Hindlimb muscle (tissue), 1 donor: ENCODE measurements at regions not wholly inside any gene's neighbourhood (a gene's known extent, or its start where the extent isn't known, plus 50 kb on each side); places are given as distances from the start of the nearest gene placed in this dataset.

ENCODE experiments used
- DNase-seq: peaks from one replicate; pipeline ENCODE4 v3.0.0-alpha.2; 2013

GRCh38 chr1:56417646-56418045 lies 161.7 kb downstream of the PLPP3 start:
- no peak for DNase-seq

- DNase-seq: no peak
Measured at GRCh38 chr1:56416495-56416894, 162.9 kb downstream of the PLPP3 start.

DNA sequence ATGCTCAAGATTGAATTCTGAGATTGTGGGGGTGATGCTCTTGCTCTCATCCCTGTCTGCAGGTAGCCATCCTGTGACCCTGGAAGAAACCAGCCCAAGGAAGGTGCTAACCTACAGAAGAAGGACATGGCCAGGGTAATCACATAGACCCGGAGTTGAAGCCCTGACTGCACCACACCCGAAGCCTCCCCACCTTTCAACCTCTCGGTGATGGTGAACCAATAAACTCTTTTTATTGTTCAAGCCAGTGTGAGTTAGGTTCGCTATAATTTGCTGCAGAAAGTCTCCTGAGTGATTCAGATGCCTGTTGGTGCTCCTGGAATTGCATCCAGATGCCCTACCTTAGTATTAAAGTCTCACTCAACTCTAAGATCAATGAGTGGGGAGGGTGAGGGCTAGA lies 163.6 kb downstream of the PLPP3 start:
- DNase-seq: no peak

GRCh38 chr1:56415258-56415657 lies 164.1 kb downstream of the PLPP3 start:
- no peak for DNase-seq

GRCh38 chr1:56414728-56415224 lies 164.6 kb downstream of the PLPP3 start:
- no peak for DNase-seq

GRCh38 chr1:56413671-56414199 lies 165.6 kb downstream of the PLPP3 start:
- DNase-seq: no peak

DNA sequence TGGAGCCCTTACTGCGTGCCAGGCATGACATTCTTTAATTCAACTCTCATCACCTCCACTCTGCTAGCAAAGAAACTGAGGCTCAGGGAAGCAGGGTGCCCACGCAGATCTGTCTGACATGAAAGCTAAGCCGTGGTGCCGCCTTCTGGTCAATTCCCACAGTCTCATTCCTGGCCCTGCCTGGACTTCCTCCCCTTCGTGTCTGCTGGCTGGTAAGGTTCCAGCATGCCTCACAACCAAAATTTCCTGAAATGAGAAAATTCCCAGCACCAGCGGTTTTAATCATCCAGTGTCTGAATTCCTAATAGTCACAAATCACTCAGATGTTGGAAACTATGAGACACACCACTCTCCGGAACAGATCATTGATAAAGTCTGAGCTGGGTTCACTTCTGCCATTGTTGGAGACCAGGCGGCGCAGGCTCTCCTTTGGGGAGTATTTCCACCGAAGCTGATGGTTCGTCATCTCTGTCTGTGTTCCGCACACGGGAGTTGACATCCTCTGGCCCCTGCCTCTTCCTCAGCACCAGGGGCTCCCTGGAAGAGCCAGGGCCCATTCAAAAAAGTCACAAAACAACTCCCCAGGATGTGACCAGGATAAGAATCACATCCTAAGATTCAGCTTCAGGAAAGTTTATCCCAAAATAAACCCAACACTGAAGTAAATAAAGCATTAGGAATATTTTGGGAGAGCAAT lies 167.7 kb downstream of the PLPP3 start:
- no peak for DNase-seq

- no peak for DNase-seq
Measured at GRCh38 chr1:56411021-56411420, 168.3 kb downstream of the PLPP3 start.

GRCh38 chr1:56410405-56410804 lies 169.0 kb downstream of the PLPP3 start:
- DNase-seq: no peak

DNA sequence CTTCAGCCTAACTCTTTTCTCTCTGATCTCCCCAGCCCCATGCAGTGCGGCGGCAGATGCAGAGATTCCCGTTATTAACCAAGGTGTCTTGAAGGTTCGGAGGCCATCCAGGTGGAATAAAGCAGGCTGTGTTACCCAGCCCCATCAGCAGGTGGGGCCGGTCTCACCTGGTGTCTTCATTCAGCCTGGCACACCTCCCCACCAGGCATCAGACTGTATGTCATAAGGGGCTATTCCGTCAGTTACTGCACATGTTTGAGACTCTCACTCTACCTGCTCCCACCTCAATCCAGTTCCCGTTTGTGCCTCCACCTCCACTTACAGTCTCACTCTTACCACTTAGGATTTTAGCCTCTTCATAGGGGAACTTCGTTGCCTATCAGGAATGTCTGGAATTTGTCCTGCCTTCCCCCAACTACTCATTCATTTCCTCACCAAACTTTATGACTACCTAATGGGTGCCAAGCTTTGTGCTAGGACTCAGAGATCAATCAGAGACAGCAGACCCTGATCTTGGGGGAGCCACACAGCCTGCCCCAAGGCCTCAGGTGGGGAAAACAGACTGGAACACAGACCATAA lies 170.2 kb downstream of the PLPP3 start:
- DNase-seq: no peak

- DNase-seq: no peak
Measured at GRCh38 chr1:56406821-56407220, 172.5 kb downstream of the PLPP3 start.

GRCh38 chr1:56404561-56405030 lies 174.8 kb downstream of the PLPP3 start:
- no peak for DNase-seq

GRCh38 chr1:56404066-56404465 lies 175.3 kb downstream of the PLPP3 start:
- no peak for DNase-seq

DNA sequence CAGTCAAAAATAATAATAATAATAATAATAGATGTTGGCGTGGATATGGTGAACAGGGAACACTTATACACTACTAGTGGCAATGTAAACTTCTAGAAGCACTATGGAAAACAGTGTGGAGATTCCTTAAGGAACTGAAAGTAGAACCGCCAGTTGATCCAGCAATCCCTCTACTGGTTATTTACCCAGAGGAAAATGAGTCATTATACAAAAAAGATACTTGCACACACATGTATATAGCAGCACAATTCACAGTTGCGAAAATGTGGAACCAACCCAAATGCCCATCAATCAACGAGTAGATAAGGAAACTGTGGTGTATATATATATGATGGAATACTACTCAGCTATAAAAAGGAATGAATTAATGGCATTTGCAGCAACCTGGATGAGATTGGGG lies 176.0 kb downstream of the PLPP3 start:
- DNase-seq: no peak

- DNase-seq: no peak
Measured at GRCh38 chr1:56401191-56401590, 178.2 kb downstream of the PLPP3 start.

- no peak for DNase-seq
Measured at GRCh38 chr1:56400526-56400925, 178.8 kb downstream of the PLPP3 start.

GRCh38 chr1:56399795-56400194 lies 179.6 kb downstream of the PLPP3 start:
- DNase-seq: no peak

DNA sequence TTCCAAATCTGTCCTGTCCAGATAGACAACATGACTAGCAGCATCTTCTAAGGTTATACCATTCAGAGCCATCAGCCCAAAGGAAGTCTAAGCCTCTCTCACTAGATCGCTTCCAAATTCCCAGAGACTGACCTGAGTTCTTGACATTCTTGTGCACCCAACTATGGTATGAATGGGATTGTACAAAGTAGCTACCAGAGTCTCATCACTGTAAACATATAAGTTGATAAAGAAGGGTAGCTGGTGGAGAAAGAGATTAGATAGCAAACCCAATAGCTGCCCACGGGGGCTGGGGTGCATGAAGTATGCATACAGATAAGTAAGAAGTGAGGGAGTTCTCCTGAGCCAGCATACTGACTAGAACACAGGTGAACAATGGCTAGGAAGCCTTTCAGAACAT lies 180.0 kb downstream of the PLPP3 start:
- no peak for DNase-seq

DNA sequence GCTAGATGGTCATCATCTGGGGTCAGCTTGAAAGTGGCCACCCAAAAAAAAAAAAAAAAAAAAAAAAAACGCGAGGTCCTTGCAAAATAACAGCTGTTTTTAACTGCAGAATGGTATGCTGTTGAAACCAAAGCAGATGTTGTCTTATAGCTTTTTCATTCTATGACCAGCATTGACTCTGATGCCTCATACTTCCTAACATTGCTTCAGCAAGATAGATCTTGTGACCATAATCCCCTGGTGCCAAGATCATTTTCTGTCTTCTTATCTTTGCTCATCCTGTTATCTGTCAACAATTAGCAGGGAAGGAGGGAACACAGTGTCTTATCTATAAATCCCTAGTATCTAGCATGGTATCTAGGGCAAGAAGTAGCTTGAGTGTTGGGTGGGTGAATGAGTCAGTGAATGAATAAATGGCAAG lies 181.5 kb downstream of the PLPP3 start:
- no peak for DNase-seq

GRCh38 chr1:56397409-56397808 lies 182.0 kb downstream of the PLPP3 start:
- no peak for DNase-seq

GRCh38 chr1:56396581-56396980 lies 182.8 kb downstream of the PLPP3 start:
- DNase-seq: no peak

- DNase-seq: no peak
Measured at GRCh38 chr1:56395776-56396175, 183.6 kb downstream of the PLPP3 start.

- DNase-seq: peak; percentile 35
Measured at GRCh38 chr1:56394298-56394697, 185.1 kb downstream of the PLPP3 start.
